IMR-90 (cell line): ENCODE measurements at regions not wholly inside any gene's neighbourhood (a gene's known extent, or its start where the extent isn't known, plus 50 kb on each side); places are given as distances from the start of the nearest gene placed in this dataset.

Source experiments
- ATAC-seq: fragments of 200-7000 bp; cut with Tn5 transposase; 2 replicates; pipeline ENCODE4 v1.9.1; 2020; ENCODE audit warnings: low read depth, mild to moderate bottlenecking, moderate library complexity
- BruUV-seq: library from RNA; stranded (reverse); fragments of 400-500 nt; replicated peaks from 2 replicates; lab custom pipeline; 2021; lab: Mats Ljungman, UMichigan
- CTCF ChIA-PET: fragments of 300-600 bp; formaldehyde crosslinking; extraction: SDS; loops from one replicate; lab custom pipeline; 2021; ENCODE audit warnings: antibody characterized with exemption; lab: Yijun Ruan, JAX
- POLR2A ChIA-PET: fragments of 300-600 bp; sonication (Branson Sonifier 250); formaldehyde crosslinking; loops from one replicate; lab custom pipeline; 2022; ENCODE audit warnings: antibody characterized with exemption; ENCODE audit not compliant: unreplicated experiment; lab: Charles Lee
- DNase-seq: peaks from one replicate; pipeline ENCODE4 v3.0.0; 2013
- H2AFZ ChIP-seq: replicated peaks from 2 replicates; pipeline ENCODE3; 2013; ENCODE audit warnings: low read length, mild to moderate bottlenecking; ENCODE audit not compliant: poor library complexity
- H2AK5ac ChIP-seq: 2 replicates; pipeline ENCODE4 v1.6.1; 2013; ENCODE audit warnings: low read depth, low read length, inconsistent platforms
- H2AK9ac ChIP-seq: replicated peaks from 2 replicates; pipeline ENCODE3; 2013; ENCODE audit warnings: mild to moderate bottlenecking, low read depth, low read length, moderate library complexity; ENCODE audit not compliant: poor library complexity
- H2BK120ac ChIP-seq: 2 replicates; pipeline ENCODE4 v1.6.1; 2013; ENCODE audit warnings: low read depth, low read length, inconsistent platforms
- H2BK15ac ChIP-seq: 3 replicates; pipeline ENCODE4 v1.6.1; 2013; ENCODE audit warnings: low read depth, low read length, inconsistent platforms
- H2BK20ac ChIP-seq: 2 replicates; pipeline ENCODE4 v1.6.1; 2013; ENCODE audit warnings: low read depth, mild to moderate bottlenecking, inconsistent platforms, low read length, moderate library complexity
- H2BK5ac ChIP-seq: 2 replicates; pipeline ENCODE4 v1.6.1; 2013; ENCODE audit warnings: mild to moderate bottlenecking, low read depth, low read length, inconsistent platforms; ENCODE audit not compliant: poor library complexity, severe bottlenecking
- H3K14ac ChIP-seq: replicated peaks from 2 replicates; pipeline ENCODE4 v1.6.1; 2013; ENCODE audit warnings: low read depth, low read length, inconsistent platforms
- H3K18ac ChIP-seq: 2 replicates; pipeline ENCODE4 v1.6.1; 2013; ENCODE audit warnings: low read depth, low read length, control low read depth
- H3K23ac ChIP-seq: 2 replicates; pipeline ENCODE4 v1.6.1; 2013; ENCODE audit warnings: low read depth, low read length, inconsistent platforms
- H3K27ac ChIP-seq: 2 replicates; pipeline ENCODE4 v1.5.1; 2013; ENCODE audit warnings: mild to moderate bottlenecking, control low read depth, low read length; ENCODE audit not compliant: insufficient read depth
- H3K27me3 ChIP-seq: 2 replicates; pipeline ENCODE4 v1.6.1; 2013; ENCODE audit warnings: low read length; ENCODE audit not compliant: control insufficient read depth, insufficient read depth
- H3K36me3 ChIP-seq: 2 replicates; pipeline ENCODE4 v1.6.1; 2013; ENCODE audit warnings: low read length, mixed read lengths; ENCODE audit not compliant: control insufficient read depth, insufficient read depth
- H3K4ac ChIP-seq: 2 replicates; pipeline ENCODE4 v1.6.1; 2013; ENCODE audit warnings: low read depth, low read length, inconsistent platforms
- H3K4me1 ChIP-seq: 2 replicates; pipeline ENCODE4 v1.6.1; 2013; ENCODE audit warnings: low read length, mixed read lengths; ENCODE audit not compliant: control insufficient read depth, insufficient read depth
- H3K4me2 ChIP-seq: 2 replicates; pipeline ENCODE4 v1.6.1; 2013; ENCODE audit warnings: low read depth, mild to moderate bottlenecking, control low read depth, low read length, moderate library complexity
- H3K4me3 ChIP-seq: 2 replicates; pipeline ENCODE4 v1.5.1; 2013; ENCODE audit warnings: low read depth, mild to moderate bottlenecking, control low read depth, low read length, moderate library complexity; ENCODE audit not compliant: insufficient read depth
- H3K56ac ChIP-seq: 2 replicates; pipeline ENCODE4 v1.6.1; 2013; ENCODE audit warnings: low read length, inconsistent platforms; ENCODE audit not compliant: insufficient read depth; ENCODE audit errors: extremely low read depth
- H3K79me1 ChIP-seq, 2 experiments: 2 replicates each; pipeline ENCODE4 v1.6.1; 2013; ENCODE audit warnings: low read length in 2 of 2, inconsistent platforms in 1 of 2, low read depth in 1 of 2
- H3K9ac ChIP-seq: 2 replicates; pipeline ENCODE4 v1.6.1; 2013; ENCODE audit warnings: low read depth, low read length, control low read depth
- H3K9me1 ChIP-seq: 2 replicates; pipeline ENCODE4 v1.6.1; 2013; ENCODE audit warnings: low read length, inconsistent platforms; ENCODE audit not compliant: insufficient read depth
- H3K9me3 ChIP-seq: 2 replicates; pipeline ENCODE4 v1.6.1; 2013; ENCODE audit warnings: low read length; ENCODE audit not compliant: control insufficient read depth, insufficient read depth
- H4K20me1 ChIP-seq: 2 replicates; pipeline ENCODE4 v1.6.1; 2013; ENCODE audit warnings: low read length, inconsistent platforms; ENCODE audit not compliant: insufficient read depth
- H4K5ac ChIP-seq: 2 replicates; pipeline ENCODE4 v1.6.1; 2013; ENCODE audit warnings: mild to moderate bottlenecking, low read depth, low read length, control low read depth
- H4K8ac ChIP-seq, 2 experiments: 2 replicates each; pipeline ENCODE4 v1.6.1; 2013; ENCODE audit warnings: low read depth in 2 of 2, low read length in 2 of 2, control low read depth in 1 of 2, inconsistent platforms in 1 of 2
- H4K91ac ChIP-seq: 2 replicates; pipeline ENCODE4 v1.6.1; 2013; ENCODE audit warnings: low read depth, low read length, inconsistent platforms; ENCODE audit not compliant: insufficient read depth
- BHLHE40 ChIP-seq: fragments of 150-350 bp; IDR thresholded peaks from 2 replicates; pipeline ENCODE4 v1.6.1; 2016; ENCODE audit warnings: mild to moderate bottlenecking, low read depth, low read length
- FOS ChIP-seq: fragments of 150-350 bp; IDR thresholded peaks from 2 replicates; pipeline ENCODE4 v1.6.1; 2016; ENCODE audit warnings: low read depth, low read length
- MAFK ChIP-seq: IDR thresholded peaks from 2 replicates; pipeline ENCODE4 v1.6.1; 2012; ENCODE audit warnings: low read depth, low read length, improper control_type of control experiment
- MAZ ChIP-seq: IDR thresholded peaks from 2 replicates; pipeline ENCODE4 v1.6.1; 2012; ENCODE audit warnings: low read depth, mild to moderate bottlenecking, low read length, improper control_type of control experiment, moderate library complexity, borderline replicate concordance
- NFE2L2 ChIP-seq: fragments of 150-350 bp; IDR thresholded peaks from 2 replicates; pipeline ENCODE4 v1.6.1; 2016; ENCODE audit warnings: low read depth, mild to moderate bottlenecking, low read length
- POLR2A ChIP-seq: IDR thresholded peaks from 2 replicates; pipeline ENCODE4 v1.6.1; 2012; ENCODE audit warnings: mild to moderate bottlenecking, low read depth, low read length
- RAD21 ChIP-seq: IDR thresholded peaks from 2 replicates; pipeline ENCODE4 v1.6.1; 2012; ENCODE audit warnings: low read length, improper control_type of control experiment
- RCOR1 ChIP-seq: IDR thresholded peaks from 2 replicates; pipeline ENCODE4 v1.6.1; 2012; ENCODE audit warnings: mild to moderate bottlenecking, low read length, improper control_type of control experiment; ENCODE audit not compliant: insufficient replicate concordance
- RFX5 ChIP-seq: IDR thresholded peaks from 2 replicates; pipeline ENCODE4 v1.8.0; 2012; ENCODE audit warnings: low read depth, mild to moderate bottlenecking, low read length, moderate library complexity
- SMC3 ChIP-seq: fragments of 150-350 bp; IDR thresholded peaks from 2 replicates; pipeline ENCODE4 v1.6.1; 2016; ENCODE audit warnings: low read depth, mild to moderate bottlenecking, antibody characterized with exemption, low read length, moderate library complexity
- WGBS, 2 experiments: methylation state at CpG; one replicate each; pipeline versions ENCODE4 v1.1.5 to v1.1.7; 2013; ENCODE audit warnings: missing lambda C conversion rate in 2 of 2; ENCODE audit not compliant: insufficient read length in 1 of 2; ENCODE audit errors: extremely low coverage in 2 of 2; 5-methylcytosine and 5-hydroxymethylcytosine counted together
- dilution Hi-C: fragments of 300-500 bp; cut with HindIII; formaldehyde crosslinking; loops from one replicate; pipeline ENCODE4 v1.14.3; 2018; ENCODE audit warnings: low sequenced_read_pairs; ENCODE audit not compliant: unreplicated experiment
- in situ Hi-C: fragments of 300-500 bp; cut with MboI; formaldehyde crosslinking; loops from 3 replicates; pipeline ENCODE4 v1.14.3; 2019; ENCODE audit warnings: low sequenced_read_pairs, inconsistent platforms, mixed read lengths
- intact Hi-C: fragments of 100-400 bp; cut with micrococcal nuclease; formaldehyde crosslinking; loops from 2 replicates; pipeline ENCODE4 v1.10.0; 2022
- TF ChIP-seq, protein P1 (sequence below): fragments of 150-350 bp; IDR thresholded peaks from 2 replicates; pipeline ENCODE4 v1.6.1; 2017; ENCODE audit warnings: mild to moderate bottlenecking, antibody characterized with exemption, low read length, low read depth
- TF ChIP-seq, protein P2 (sequence below): conservative IDR thresholded peaks from 2 replicates; pipeline ENCODE4 v1.5.1; 2012; ENCODE audit warnings: mild to moderate bottlenecking, low read depth, low read length, improper control_type of control experiment

DNA sequence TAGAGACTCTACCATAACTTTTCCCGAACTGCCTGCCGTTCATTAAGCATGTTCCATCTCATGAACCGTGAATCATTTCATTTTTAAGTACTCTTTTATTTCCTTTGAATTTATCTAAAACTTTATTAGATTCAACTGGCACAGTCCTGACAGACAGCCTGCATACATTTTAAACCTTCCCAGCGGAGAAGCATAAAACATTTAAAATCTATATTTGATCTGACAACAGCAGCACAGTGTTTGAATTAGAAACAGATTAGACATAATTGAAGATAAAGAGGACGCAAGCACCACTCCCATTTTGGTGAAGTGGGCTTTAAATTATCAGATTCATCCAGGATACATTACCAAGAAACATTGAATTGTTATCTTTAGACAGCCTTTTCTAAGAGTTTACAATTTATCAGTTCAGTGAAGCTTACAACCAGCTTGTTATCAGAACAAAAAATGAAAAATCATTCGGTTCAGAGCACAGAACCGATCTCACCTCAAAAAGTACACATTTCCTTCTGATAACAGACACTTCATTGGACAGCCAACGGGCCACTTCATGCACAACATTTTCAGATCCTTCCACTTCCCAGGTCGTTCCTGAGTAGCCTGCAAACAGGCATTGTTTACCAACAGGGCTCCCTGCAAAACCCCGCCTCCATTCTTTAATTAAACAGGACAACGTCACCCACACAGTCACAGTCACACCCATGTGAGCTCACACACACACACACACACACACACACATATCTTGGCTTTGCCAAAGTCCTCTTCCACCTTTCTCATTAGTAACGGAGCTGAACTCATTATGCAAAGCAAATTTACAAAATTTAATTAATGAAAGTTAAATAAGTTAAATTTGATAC is 171.2 kb downstream of the SP3 start (continued):
- TF ChIP-seq, protein P1, sequence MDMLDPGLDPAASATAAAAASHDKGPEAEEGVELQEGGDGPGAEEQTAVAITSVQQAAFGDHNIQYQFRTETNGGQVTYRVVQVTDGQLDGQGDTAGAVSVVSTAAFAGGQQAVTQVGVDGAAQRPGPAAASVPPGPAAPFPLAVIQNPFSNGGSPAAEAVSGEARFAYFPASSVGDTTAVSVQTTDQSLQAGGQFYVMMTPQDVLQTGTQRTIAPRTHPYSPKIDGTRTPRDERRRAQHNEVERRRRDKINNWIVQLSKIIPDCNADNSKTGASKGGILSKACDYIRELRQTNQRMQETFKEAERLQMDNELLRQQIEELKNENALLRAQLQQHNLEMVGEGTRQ, result no peak

DNA sequence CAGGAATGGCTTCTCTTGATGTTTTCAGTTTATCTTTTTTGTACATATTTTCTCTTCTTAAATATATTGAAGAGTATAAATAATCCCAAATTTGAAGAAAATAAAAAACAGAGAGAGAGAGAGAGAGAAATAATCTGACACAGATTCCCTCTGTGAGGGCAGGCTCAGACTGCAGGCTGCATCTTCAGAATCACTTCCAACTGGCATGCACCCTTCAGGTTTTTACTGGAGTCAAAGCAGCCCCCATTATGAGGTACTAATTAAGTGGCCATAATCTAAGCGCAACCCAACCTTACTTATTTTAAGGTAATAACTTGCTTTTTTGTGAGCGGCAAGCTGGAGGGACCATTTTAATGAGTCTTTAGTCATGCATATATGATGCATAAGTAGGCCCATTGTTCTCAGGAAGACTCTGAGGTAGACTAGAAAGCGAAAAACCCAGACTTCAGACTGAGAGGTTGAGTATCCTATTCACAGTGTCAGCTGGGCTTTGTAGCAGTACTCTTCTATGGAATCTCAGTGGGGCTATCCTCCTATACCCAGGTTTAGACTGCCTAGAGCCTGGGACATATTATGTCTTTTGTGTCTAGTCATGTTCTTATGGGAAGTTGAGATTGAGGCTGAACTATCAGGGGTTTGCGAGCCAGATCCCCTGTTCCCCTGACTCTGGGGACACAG is 167.4 kb downstream of the SP3 start:
- H2BK20ac ChIP-seq, result no peak overlapping the region
- no peak overlapping the region for H3K56ac ChIP-seq
- DNase-seq (no peak), ATAC-seq (no peak)
- H4K91ac ChIP-seq, result no peak overlapping the region
- peaks cover 26% of the 10 kb centered on the region for H3K27me3 ChIP-seq
- no TSS peak for BruUV-seq
- no peaks in the 10 kb centered on the region for H3K4me1 ChIP-seq
- no peak overlapping the region for H3K27ac ChIP-seq
- no peak overlapping the region for H3K4me2 ChIP-seq
- in situ Hi-C loops, result no loop called here
- H3K9me1 ChIP-seq, result no peaks in the 10 kb centered on the region
- ChIA-PET CTCF (no interaction called here), POLR2A (no interaction called here)
- intact Hi-C loops, result no loop called here
- no peak overlapping the region for H4K5ac ChIP-seq
- H4K20me1 ChIP-seq, result no peaks in the 10 kb centered on the region
- H2AFZ ChIP-seq, result no peak overlapping the region
- H3K9me3 ChIP-seq, result no peaks in the 10 kb centered on the region
- H2BK15ac ChIP-seq, result no peak overlapping the region
- WGBS, 2 experiments, result no CpG with 5 or more reads among the region's 4 CpGs
- H2BK120ac ChIP-seq, result no peak overlapping the region
- no peak overlapping the region for H3K4me3 ChIP-seq
- H2BK5ac ChIP-seq, result no peak overlapping the region
- no peak overlapping the region for H3K23ac ChIP-seq
- no peak overlapping the region for H4K8ac ChIP-seq
- H3K79me1 ChIP-seq, result no peaks in the 10 kb centered on the region
- H3K36me3 ChIP-seq, result no peaks in the 10 kb centered on the region
- no peak overlapping the region for H3K9ac ChIP-seq
- H3K4ac ChIP-seq, result no peak overlapping the region
- H2AK9ac ChIP-seq, result no peak overlapping the region
- H3K14ac ChIP-seq, result no peak overlapping the region
- no peak overlapping the region for H2AK5ac ChIP-seq
- no peak overlapping the region for H3K18ac ChIP-seq
- dilution Hi-C loops, result no loop called here
- TF ChIP-seq, protein P1, result no peak
- no peak for TF ChIP-seq RAD21
- TF ChIP-seq SMC3, result no peak
- TF ChIP-seq POLR2A, result no peak
- TF ChIP-seq MAFK, result no peak
- TF ChIP-seq NFE2L2, result no peak
- no peak for TF ChIP-seq RCOR1
- TF ChIP-seq FOS, result no peak
- no peak for TF ChIP-seq RFX5
- TF ChIP-seq MAZ, result no peak
- TF ChIP-seq BHLHE40, result no peak
- TF ChIP-seq, protein P2, sequence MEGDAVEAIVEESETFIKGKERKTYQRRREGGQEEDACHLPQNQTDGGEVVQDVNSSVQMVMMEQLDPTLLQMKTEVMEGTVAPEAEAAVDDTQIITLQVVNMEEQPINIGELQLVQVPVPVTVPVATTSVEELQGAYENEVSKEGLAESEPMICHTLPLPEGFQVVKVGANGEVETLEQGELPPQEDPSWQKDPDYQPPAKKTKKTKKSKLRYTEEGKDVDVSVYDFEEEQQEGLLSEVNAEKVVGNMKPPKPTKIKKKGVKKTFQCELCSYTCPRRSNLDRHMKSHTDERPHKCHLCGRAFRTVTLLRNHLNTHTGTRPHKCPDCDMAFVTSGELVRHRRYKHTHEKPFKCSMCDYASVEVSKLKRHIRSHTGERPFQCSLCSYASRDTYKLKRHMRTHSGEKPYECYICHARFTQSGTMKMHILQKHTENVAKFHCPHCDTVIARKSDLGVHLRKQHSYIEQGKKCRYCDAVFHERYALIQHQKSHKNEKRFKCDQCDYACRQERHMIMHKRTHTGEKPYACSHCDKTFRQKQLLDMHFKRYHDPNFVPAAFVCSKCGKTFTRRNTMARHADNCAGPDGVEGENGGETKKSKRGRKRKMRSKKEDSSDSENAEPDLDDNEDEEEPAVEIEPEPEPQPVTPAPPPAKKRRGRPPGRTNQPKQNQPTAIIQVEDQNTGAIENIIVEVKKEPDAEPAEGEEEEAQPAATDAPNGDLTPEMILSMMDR, result no peak
